ENCODE measurements at regions not wholly inside any gene's neighbourhood (a gene's known extent, or its start where the extent isn't known, plus 50 kb on each side); places are given as distances from the start of the nearest gene placed in this dataset.

DNA sequence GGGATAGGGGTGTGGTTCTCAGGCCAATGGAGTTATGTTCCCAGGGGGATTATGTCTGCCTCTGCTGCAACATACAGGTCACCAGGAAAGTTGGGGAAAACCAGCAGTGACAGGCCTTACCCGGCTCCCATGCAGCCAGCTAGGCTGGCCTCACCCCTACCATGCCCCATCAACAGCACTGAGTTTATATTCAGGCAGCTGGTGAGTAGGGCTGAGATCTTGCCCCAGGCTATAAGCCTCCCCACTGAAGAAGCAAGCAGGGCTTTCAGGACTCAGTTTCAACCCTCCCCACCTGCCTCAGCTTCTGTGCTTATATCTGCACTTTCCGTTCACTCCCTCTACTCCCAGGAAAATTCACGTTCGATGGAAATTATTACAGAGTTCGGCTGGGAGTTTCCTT lies 122.4 kb upstream of the PGRMC2 start:
- intact Hi-C loops (cut with micrococcal nuclease; ENCODE audit: unreplicated experiment) = no loop called here

DNA sequence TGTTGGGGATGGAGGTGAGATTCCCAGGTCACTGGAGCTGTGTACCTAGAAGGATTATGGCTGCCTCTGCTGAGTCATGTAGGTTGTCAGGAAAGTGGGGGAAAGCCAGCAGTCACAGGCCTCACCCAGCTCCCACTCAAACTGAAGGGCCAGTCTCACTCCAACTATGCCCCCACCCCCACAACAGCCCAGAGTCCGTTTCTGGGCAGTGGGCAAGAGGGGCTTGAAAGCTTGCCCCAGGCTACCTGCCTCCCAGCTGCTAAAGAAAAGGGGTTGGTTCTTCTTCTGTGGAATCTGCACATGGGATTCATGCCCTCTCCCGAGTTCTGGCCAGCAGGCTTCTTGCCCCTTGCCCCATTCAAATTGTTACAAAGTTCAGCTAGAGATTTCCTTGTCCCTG lies 116.0 kb upstream of the PGRMC2 start:
- no peak for DNase-seq (ENCODE audit: low spot score)
- ChIA-PET CTCF (ENCODE audit: unreplicated experiment) (no interaction called here), POLR2A (no interaction called here)
- H3K27ac ChIP-seq (ENCODE audit: low read depth, low read length, poor library complexity, severe bottlenecking) = no peak overlapping the region
- no peaks in the 10 kb centered on the region for H3K36me3 ChIP-seq (ENCODE audit: insufficient read depth, low read length)
- no peaks in the 10 kb centered on the region for H3K79me2 ChIP-seq (ENCODE audit: insufficient read depth, low read depth, low read length)
- no peak overlapping the region for H3K4me3 ChIP-seq (ENCODE audit: low read depth, low read length, poor library complexity, severe bottlenecking)
- TF ChIP-seq CTCF (conservative IDR thresholded peaks at IDR 0.05; ENCODE audit: low read length) (no peak), EZH2phosphoT487 (IDR thresholded peaks at IDR 0.05; ENCODE audit: borderline replicate concordance, low read depth, low read length) (no peak)
- no peak overlapping the region for H2AFZ ChIP-seq (ENCODE audit: low read length)
- no peaks in the 10 kb centered on the region for H3K4me1 ChIP-seq (ENCODE audit: insufficient read depth, low read length, poor library complexity, severe bottlenecking)
- BruUV-seq (replicated peaks) = no TSS peak
- intact Hi-C loops (cut with micrococcal nuclease; ENCODE audit: unreplicated experiment) = no loop called here
- no peaks in the 10 kb centered on the region for H3K9me2 ChIP-seq (ENCODE audit: insufficient read depth, low read length)
- no peaks in the 10 kb centered on the region for H3K9me3 ChIP-seq (ENCODE audit: low read length)
- H4K20me1 ChIP-seq (ENCODE audit: insufficient read depth, low read length) = no peaks in the 10 kb centered on the region
- no peak overlapping the region for H3K4me2 ChIP-seq (ENCODE audit: low read length)

More for the DNA sequence above, 122.4 kb upstream of the PGRMC2 start:
- no peak for DNase-seq (ENCODE audit: low spot score)
- Histone ChIP-seq H2AFZ (ENCODE audit: low read length) (no peak overlapping the region), H4K20me1 (ENCODE audit: insufficient read depth, low read length) (no peaks in the 10 kb centered on the region), H3K27ac (ENCODE audit: low read depth, low read length, poor library complexity, severe bottlenecking) (no peak overlapping the region), H3K9me2 (ENCODE audit: insufficient read depth, low read length) (no peaks in the 10 kb centered on the region), H3K79me2 (ENCODE audit: insufficient read depth, low read depth, low read length) (no peaks in the 10 kb centered on the region), H3K9me3 (ENCODE audit: low read length) (no peaks in the 10 kb centered on the region), H3K4me2 (ENCODE audit: low read length) (no peak overlapping the region), H3K4me1 (ENCODE audit: insufficient read depth, low read length, poor library complexity, severe bottlenecking) (no peaks in the 10 kb centered on the region), H3K36me3 (ENCODE audit: insufficient read depth, low read length) (no peaks in the 10 kb centered on the region), H3K4me3 (ENCODE audit: low read depth, low read length, poor library complexity, severe bottlenecking) (no peak overlapping the region)
- CTCF ChIA-PET (ENCODE audit: unreplicated experiment) = no interaction called here
- POLR2A ChIA-PET = no interaction called here
- no TSS peak for BruUV-seq (replicated peaks)
- TF ChIP-seq EZH2phosphoT487 (IDR thresholded peaks at IDR 0.05; ENCODE audit: borderline replicate concordance, low read depth, low read length) (no peak), CTCF (conservative IDR thresholded peaks at IDR 0.05; ENCODE audit: low read length) (no peak)

- ChIA-PET CTCF (ENCODE audit: unreplicated experiment) (no interaction called here), POLR2A (interaction anchor here (1.2 kb wide), 1 partner anchor 10 kb away, joined by 3 read pairs; no protein-coding TSS in a partner anchor)
- Histone ChIP-seq H3K9me2 (ENCODE audit: insufficient read depth, low read length) (no peaks in the 10 kb centered on the region), H3K4me1 (ENCODE audit: insufficient read depth, low read length, poor library complexity, severe bottlenecking) (no peaks in the 10 kb centered on the region), H3K4me3 (ENCODE audit: low read depth, low read length, poor library complexity, severe bottlenecking) (no peak overlapping the region), H3K79me2 (ENCODE audit: insufficient read depth, low read depth, low read length) (no peaks in the 10 kb centered on the region), H3K27ac (ENCODE audit: low read depth, low read length, poor library complexity, severe bottlenecking) (no peak overlapping the region), H2AFZ (ENCODE audit: low read length) (no peak overlapping the region), H3K4me2 (ENCODE audit: low read length) (no peak overlapping the region), H3K36me3 (ENCODE audit: insufficient read depth, low read length) (no peaks in the 10 kb centered on the region), H3K9me3 (ENCODE audit: low read length) (no peaks in the 10 kb centered on the region), H4K20me1 (ENCODE audit: insufficient read depth, low read length) (no peaks in the 10 kb centered on the region)
- DNase-seq (ENCODE audit: low spot score) = no peak
- no TSS peak for BruUV-seq (replicated peaks)
- no peak for TF ChIP-seq CTCF (conservative IDR thresholded peaks at IDR 0.05; ENCODE audit: low read length)
- TF ChIP-seq EZH2phosphoT487 (IDR thresholded peaks at IDR 0.05; ENCODE audit: borderline replicate concordance, low read depth, low read length) = no peak
- intact Hi-C loops (cut with micrococcal nuclease; ENCODE audit: unreplicated experiment) = no loop called here
Observed at GRCh38 chr4:128394778-128395177, 107.2 kb upstream of the PGRMC2 start.
